ENCODE measurements at regions not wholly inside any gene's neighbourhood (a gene's known extent, or its start where the extent isn't known, plus 50 kb on each side); places are given as distances from the start of the nearest gene placed in this dataset.

DNA sequence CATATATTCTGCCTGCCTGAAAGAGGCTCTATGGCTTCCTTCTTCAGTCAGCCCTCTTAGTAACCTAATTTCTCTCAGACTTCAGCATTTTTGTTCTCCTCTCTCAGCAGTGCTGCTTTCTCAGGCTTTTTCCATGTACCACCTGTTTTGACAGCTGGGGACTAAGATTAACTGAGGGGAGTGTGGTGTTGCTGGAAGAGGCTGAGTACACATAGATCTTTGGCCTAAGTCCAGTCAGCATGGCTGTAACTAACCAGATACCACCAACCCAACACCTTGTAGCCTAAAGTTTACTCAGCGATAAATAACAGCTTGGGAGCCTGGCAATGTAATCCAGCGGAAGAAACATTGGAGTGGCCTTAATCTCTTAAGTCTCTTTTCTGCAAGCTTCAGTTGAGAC is 85.5 kb downstream of the RTL3 start:
- no peak overlapping the region for H3K9ac ChIP-seq (ENCODE audit: control insufficient read depth, insufficient read depth, low read length)
- ATAC-seq, result no peak
- DNase-seq (ENCODE audit: low read depth, low spot score), result no peak
- no peaks in the 10 kb centered on the region for H3K79me2 ChIP-seq (ENCODE audit: control insufficient read depth, insufficient read depth, low read length)
- no TSS peak for BruUV-seq (replicated peaks)
- H3K36me3 ChIP-seq (ENCODE audit: control insufficient read depth in 2 of 2, insufficient read depth in 2 of 2, low read length in 1 of 2), result no peaks in the 10 kb centered on the region
- intact Hi-C loops (cut with micrococcal nuclease; ENCODE audit: unreplicated experiment) (no loop called here), in situ Hi-C loops (cut with MboI) (loop anchor here (25.0 kb wide), 2 partner anchors 689 to 864 kb away; no protein-coding TSS in a partner anchor)
- no peaks in the 10 kb centered on the region for H3K27me3 ChIP-seq (replicated peaks in 1 of 2; ENCODE audit: control insufficient read depth in 2 of 2, insufficient read depth in 2 of 2, low read length in 1 of 2)
- CTCF ChIA-PET, result interaction anchor here (1.5 kb wide), 1 partner anchor 135 kb away, joined by 4 read pairs; no protein-coding TSS in a partner anchor
- no peaks in the 10 kb centered on the region for H3K9me3 ChIP-seq (replicated peaks; ENCODE audit: control insufficient read depth, insufficient read depth, low read length)
- SMC1A ChIA-PET (ENCODE audit: uncharacterized antibody, unreplicated experiment), result no interaction called here
- no peak overlapping the region for H3K27ac ChIP-seq (ENCODE audit: control insufficient read depth, insufficient read depth)
- RAD21 ChIA-PET (ENCODE audit: unreplicated experiment), result no interaction called here
- POLR2A ChIA-PET, result no interaction called here
- H3K4me3 ChIP-seq, result no peak overlapping the region
- FAIRE-seq, result no peak
- TF ChIP-seq ETV6 (conservative IDR thresholded peaks at IDR 0.05 in 1 of 2, IDR thresholded peaks at IDR 0.05 in 1 of 2; ENCODE audit: borderline replicate concordance in 1 of 2, low read depth in 1 of 2), result no peak
- no peak for TF ChIP-seq RUNX3 (IDR thresholded peaks at IDR 0.05; ENCODE audit: low read length)
- no peak for TF ChIP-seq MTA2 (IDR thresholded peaks at IDR 0.05; ENCODE audit: low read depth)
- TF ChIP-seq BCL11A (IDR thresholded peaks at IDR 0.05; ENCODE audit: low read depth, low read length), result no peak
- TF ChIP-seq YBX1 (IDR thresholded peaks at IDR 0.05), result no peak
- TF ChIP-seq, protein P1, sequence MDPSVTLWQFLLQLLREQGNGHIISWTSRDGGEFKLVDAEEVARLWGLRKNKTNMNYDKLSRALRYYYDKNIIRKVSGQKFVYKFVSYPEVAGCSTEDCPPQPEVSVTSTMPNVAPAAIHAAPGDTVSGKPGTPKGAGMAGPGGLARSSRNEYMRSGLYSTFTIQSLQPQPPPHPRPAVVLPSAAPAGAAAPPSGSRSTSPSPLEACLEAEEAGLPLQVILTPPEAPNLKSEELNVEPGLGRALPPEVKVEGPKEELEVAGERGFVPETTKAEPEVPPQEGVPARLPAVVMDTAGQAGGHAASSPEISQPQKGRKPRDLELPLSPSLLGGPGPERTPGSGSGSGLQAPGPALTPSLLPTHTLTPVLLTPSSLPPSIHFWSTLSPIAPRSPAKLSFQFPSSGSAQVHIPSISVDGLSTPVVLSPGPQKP (IDR thresholded peaks at IDR 0.05; ENCODE audit: low read depth, low read length), result no peak
- TF ChIP-seq SMARCA5 (IDR thresholded peaks at IDR 0.05), result no peak
- no peak for TF ChIP-seq ZNF622 (IDR thresholded peaks at IDR 0.05)
- no peak for TF ChIP-seq PML (IDR thresholded peaks at IDR 0.05; ENCODE audit: low read length)
- no peak for TF ChIP-seq HDAC6 (IDR thresholded peaks at IDR 0.05; ENCODE audit: unreplicated experiment)
- no peak for TF ChIP-seq ZBED1 (IDR thresholded peaks at IDR 0.05; ENCODE audit: borderline replicate concordance)
- H2AFZ ChIP-seq (ENCODE audit: control insufficient read depth, low read depth, low read length), result no peak overlapping the region
- no peaks in the 10 kb centered on the region for H3K4me1 ChIP-seq (ENCODE audit: control insufficient read depth, insufficient read depth, low read length)
- no peak overlapping the region for H3K4me2 ChIP-seq (ENCODE audit: control insufficient read depth, insufficient read depth)
- WGBS (ENCODE audit: insufficient coverage, insufficient replicate concordance, low lambda C conversion rate, missing lambda C conversion rate), result 71% methylated on average over 2 of the region's 2 CpGs
- H4K20me1 ChIP-seq (ENCODE audit: control insufficient read depth, insufficient read depth), result no peaks in the 10 kb centered on the region
